OCI-LY1 (cell line): ENCODE measurements at regions not wholly inside any gene's neighbourhood (a gene's known extent, or its start where the extent isn't known, plus 50 kb on each side); places are given as distances from the start of the nearest gene placed in this dataset.

Experiments
- H2AFZ ChIP-seq: fragments of 200-600 bp; sonication (generic), shearing (Covaris generic); 2 replicates; pipeline ENCODE4 v1.6.0; 2014; ENCODE audit warnings: antibody characterized with exemption, mild to moderate bottlenecking, low read length
- H3F3A ChIP-seq: fragments of 200-600 bp; sonication (generic), shearing (Covaris generic); 2 replicates; pipeline ENCODE4 v1.6.0; 2014; ENCODE audit warnings: mild to moderate bottlenecking, antibody characterized with exemption, low read length, moderate library complexity; ENCODE audit not compliant: insufficient read depth
- H3K27ac ChIP-seq: fragments of 200-600 bp; sonication (generic); 2 replicates; pipeline ENCODE4 v1.5.1; 2014; ENCODE audit warnings: low read length, mixed run types, mild to moderate bottlenecking, low read depth; ENCODE audit not compliant: poor library complexity, severe bottlenecking
- H3K27me3 ChIP-seq: fragments of 200-600 bp; sonication (generic); 2 replicates; pipeline ENCODE4 v1.6.0; 2014; ENCODE audit warnings: antibody characterized with exemption, mild to moderate bottlenecking, low read length, moderate library complexity; ENCODE audit not compliant: insufficient read depth
- H3K36me3 ChIP-seq: fragments of 200-600 bp; sonication (generic); 2 replicates; pipeline ENCODE4 v1.6.1; 2014; ENCODE audit warnings: mild to moderate bottlenecking, antibody characterized with exemption, low read length, moderate library complexity, mixed read lengths; ENCODE audit not compliant: insufficient read depth
- H3K4me1 ChIP-seq: fragments of 200-600 bp; sonication (generic); 2 replicates; pipeline ENCODE4 v1.5.1; 2014; ENCODE audit warnings: mild to moderate bottlenecking, low read length, moderate library complexity; ENCODE audit not compliant: insufficient read depth, severe bottlenecking
- H3K4me2 ChIP-seq: fragments of 200-600 bp; sonication (generic), shearing (Covaris generic); 2 replicates; pipeline ENCODE4 v1.6.1; 2014; ENCODE audit warnings: low read length
- H3K4me3 ChIP-seq: fragments of 200-600 bp; sonication (generic); 2 replicates; pipeline ENCODE4 v1.5.1; 2014; ENCODE audit warnings: low read length, low read depth, mild to moderate bottlenecking, mixed read lengths; ENCODE audit not compliant: poor library complexity, severe bottlenecking
- H3K79me2 ChIP-seq: fragments of 200-600 bp; shearing (Covaris generic); 2 replicates; pipeline ENCODE4 v1.6.1; 2016; ENCODE audit warnings: mixed run types, low read length, mixed read lengths; ENCODE audit not compliant: insufficient read depth
- H3K9ac ChIP-seq: fragments of 200-600 bp; sonication (generic), shearing (Covaris generic); 2 replicates; pipeline ENCODE4 v1.6.1; 2014; ENCODE audit warnings: mild to moderate bottlenecking, low read length, mixed read lengths
- H3K9me2 ChIP-seq: fragments of 200-600 bp; sonication (generic), shearing (Covaris generic); 2 replicates; pipeline ENCODE4 v1.6.1; 2014; ENCODE audit warnings: low read depth, mild to moderate bottlenecking, low read length, mixed read lengths
- H3K9me3 ChIP-seq: fragments of 200-600 bp; shearing (Covaris generic); 2 replicates; pipeline ENCODE4 v1.6.1; 2014; ENCODE audit warnings: low read length, mixed read lengths
- H4K20me1 ChIP-seq: fragments of 200-600 bp; sonication (generic), shearing (Covaris generic); 2 replicates; pipeline ENCODE4 v1.6.0; 2016; ENCODE audit warnings: mild to moderate bottlenecking, low read length; ENCODE audit not compliant: insufficient read depth
- EZH2 ChIP-seq: fragments of 200-600 bp; sonication (generic), shearing (Covaris generic); IDR thresholded peaks from 2 replicates; pipeline ENCODE4 v1.8.0; 2017; ENCODE audit warnings: borderline replicate concordance, mixed run types, mild to moderate bottlenecking, antibody characterized with exemption, low read length, moderate library complexity, mixed read lengths
- TF ChIP-seq, protein P1 (sequence below): fragments of 200-600 bp; sonication (generic), shearing (Covaris generic); IDR thresholded peaks from 2 replicates; pipeline ENCODE4 v1.5.1; 2017; ENCODE audit warnings: mild to moderate bottlenecking, antibody characterized with exemption, low read length, moderate library complexity, mixed read lengths

GRCh38 chr11:87477321-87477720 lies 439.6 kb downstream of the TMEM135 start:
- no peak overlapping the region for H3K4me2 ChIP-seq
- no peak overlapping the region for H3K9ac ChIP-seq
- H4K20me1 ChIP-seq = no peaks in the 10 kb centered on the region
- no peaks in the 10 kb centered on the region for H3K79me2 ChIP-seq
- H3K9me2 ChIP-seq = no peaks in the 10 kb centered on the region
- H3K4me1 ChIP-seq = no peaks in the 10 kb centered on the region
- H3K36me3 ChIP-seq = no peaks in the 10 kb centered on the region
- TF ChIP-seq, protein P1, sequence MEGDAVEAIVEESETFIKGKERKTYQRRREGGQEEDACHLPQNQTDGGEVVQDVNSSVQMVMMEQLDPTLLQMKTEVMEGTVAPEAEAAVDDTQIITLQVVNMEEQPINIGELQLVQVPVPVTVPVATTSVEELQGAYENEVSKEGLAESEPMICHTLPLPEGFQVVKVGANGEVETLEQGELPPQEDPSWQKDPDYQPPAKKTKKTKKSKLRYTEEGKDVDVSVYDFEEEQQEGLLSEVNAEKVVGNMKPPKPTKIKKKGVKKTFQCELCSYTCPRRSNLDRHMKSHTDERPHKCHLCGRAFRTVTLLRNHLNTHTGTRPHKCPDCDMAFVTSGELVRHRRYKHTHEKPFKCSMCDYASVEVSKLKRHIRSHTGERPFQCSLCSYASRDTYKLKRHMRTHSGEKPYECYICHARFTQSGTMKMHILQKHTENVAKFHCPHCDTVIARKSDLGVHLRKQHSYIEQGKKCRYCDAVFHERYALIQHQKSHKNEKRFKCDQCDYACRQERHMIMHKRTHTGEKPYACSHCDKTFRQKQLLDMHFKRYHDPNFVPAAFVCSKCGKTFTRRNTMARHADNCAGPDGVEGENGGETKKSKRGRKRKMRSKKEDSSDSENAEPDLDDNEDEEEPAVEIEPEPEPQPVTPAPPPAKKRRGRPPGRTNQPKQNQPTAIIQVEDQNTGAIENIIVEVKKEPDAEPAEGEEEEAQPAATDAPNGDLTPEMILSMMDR = no peak
- TF ChIP-seq EZH2 = no peak
- H2AFZ ChIP-seq = no peak overlapping the region
- H3K4me3 ChIP-seq = no peak overlapping the region
- no peaks in the 10 kb centered on the region for H3F3A ChIP-seq
- no peaks in the 10 kb centered on the region for H3K27me3 ChIP-seq
- H3K9me3 ChIP-seq = no peaks in the 10 kb centered on the region
- H3K27ac ChIP-seq = no peak overlapping the region

DNA sequence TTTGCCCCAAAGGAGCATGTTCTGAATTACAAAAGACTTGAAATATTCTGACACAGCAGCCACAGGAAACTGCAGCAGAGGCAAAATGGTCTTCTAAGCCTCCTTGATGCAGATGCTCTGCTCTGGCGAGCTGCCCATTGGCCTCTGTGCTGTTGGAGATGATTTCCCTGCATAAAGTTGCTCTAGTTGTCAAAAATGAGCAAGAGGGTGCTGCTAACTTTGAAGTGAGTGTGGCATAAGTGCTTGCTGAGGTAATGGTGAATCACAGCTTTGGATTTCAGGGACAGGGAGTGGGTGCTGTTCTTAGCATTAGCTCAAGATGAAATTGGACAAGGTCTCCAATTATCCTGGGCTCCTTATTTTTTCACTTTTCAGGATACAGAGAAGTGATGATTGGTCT lies 435.4 kb downstream of the TMEM135 start:
- Histone ChIP-seq H3K79me2 (no peaks in the 10 kb centered on the region), H3K36me3 (no peaks in the 10 kb centered on the region), H3K27me3 (no peaks in the 10 kb centered on the region), H2AFZ (no peak overlapping the region), H4K20me1 (no peaks in the 10 kb centered on the region), H3F3A (no peaks in the 10 kb centered on the region), H3K9me2 (no peaks in the 10 kb centered on the region), H3K4me2 (no peak overlapping the region), H3K9me3 (no peaks in the 10 kb centered on the region), H3K4me3 (no peak overlapping the region), H3K27ac (no peak overlapping the region), H3K9ac (no peak overlapping the region), H3K4me1 (no peaks in the 10 kb centered on the region)
- TF ChIP-seq, protein P1 = no peak
- TF ChIP-seq EZH2 = no peak

DNA sequence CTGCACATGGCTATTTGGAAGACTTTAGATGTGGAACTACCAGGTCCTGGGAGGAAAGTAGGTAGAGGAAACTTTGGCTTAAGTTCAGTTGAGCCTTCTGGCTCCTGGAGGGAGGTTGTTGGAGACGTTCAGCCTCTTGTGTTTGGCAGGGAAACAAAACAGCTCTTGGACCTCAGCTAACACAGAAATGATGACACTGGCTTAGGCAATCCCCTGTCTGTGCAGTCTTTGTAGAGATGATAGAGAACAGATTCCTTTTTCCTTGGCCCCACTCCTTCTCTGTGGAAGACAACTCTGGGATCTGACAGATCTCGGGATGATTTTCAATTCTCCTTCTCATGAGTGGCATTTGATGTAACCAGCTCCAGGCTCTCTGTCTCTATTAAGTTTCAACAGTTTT lies 428.5 kb downstream of the TMEM135 start:
- H3K9me3 ChIP-seq = no peaks in the 10 kb centered on the region
- no peaks in the 10 kb centered on the region for H3K79me2 ChIP-seq
- no peaks in the 10 kb centered on the region for H3K27me3 ChIP-seq
- H4K20me1 ChIP-seq = no peaks in the 10 kb centered on the region
- TF ChIP-seq EZH2 = no peak
- TF ChIP-seq, protein P1 = no peak
- H3K27ac ChIP-seq = no peak overlapping the region
- H3F3A ChIP-seq = no peaks in the 10 kb centered on the region
- no peak overlapping the region for H3K4me2 ChIP-seq
- no peaks in the 10 kb centered on the region for H3K4me1 ChIP-seq
- no peak overlapping the region for H3K4me3 ChIP-seq
- H3K9ac ChIP-seq = no peak overlapping the region
- no peaks in the 10 kb centered on the region for H3K36me3 ChIP-seq
- H3K9me2 ChIP-seq = no peaks in the 10 kb centered on the region
- no peak overlapping the region for H2AFZ ChIP-seq
